ENCODE measurements at regions not wholly inside any gene's neighbourhood (a gene's known extent, or its start where the extent isn't known, plus 50 kb on each side); places are given as distances from the start of the nearest gene placed in this dataset.

DNA sequence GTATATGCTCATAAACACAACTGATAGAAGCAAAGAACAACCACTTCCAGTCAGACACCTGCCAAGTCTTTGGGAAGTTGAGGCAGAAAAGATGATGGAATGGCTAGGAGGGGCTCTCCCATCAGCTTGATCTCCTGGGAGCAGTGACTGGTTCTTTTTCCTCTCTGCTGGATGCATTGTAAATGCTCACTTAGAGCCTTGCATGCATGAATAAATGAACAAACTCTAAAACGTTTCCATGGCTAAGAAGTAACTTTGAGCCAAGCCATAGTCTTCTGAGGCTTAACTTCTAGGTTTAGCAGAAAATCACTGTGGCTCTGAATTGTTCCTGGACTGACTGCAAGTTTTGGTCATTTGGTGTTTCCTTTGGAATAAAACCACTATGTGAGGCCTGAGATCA is 166.4 kb upstream of the CITED2 start:
- TF ChIP-seq POLR2A (IDR thresholded peaks at IDR 0.05; ENCODE audit: extremely low read depth, insufficient read length) (no peak), MAX (IDR thresholded peaks at IDR 0.05; ENCODE audit: low read depth, low read length) (no peak), CTCF (IDR thresholded peaks at IDR 0.05; ENCODE audit: low read depth, low read length) (no peak)
- no peak for DNase-seq (ENCODE audit: low read depth)
- H3K4me3 ChIP-seq (ENCODE audit: low read depth, low read length), result no peak overlapping the region

DNA sequence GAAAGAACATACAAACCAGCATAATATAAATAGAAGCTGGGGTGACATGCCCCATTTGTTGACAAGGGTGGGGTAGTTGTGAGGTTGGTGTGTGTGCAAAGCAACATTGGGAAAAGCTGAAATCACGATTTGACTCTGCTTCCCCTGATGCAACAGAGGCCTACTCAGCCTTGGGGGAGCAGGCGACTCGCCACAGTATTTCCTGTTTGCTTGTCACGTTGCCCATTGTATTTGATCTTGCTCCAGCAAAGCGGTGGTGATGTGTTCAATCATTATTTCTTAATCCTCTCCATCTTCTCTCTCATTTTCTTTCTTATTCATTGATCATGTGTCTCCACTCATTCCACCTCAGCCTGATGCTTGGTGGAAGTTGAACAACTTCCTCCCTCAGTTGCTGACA is 165.8 kb upstream of the CITED2 start:
- no peak overlapping the region for H3K4me3 ChIP-seq (ENCODE audit: low read depth, low read length)
- DNase-seq (ENCODE audit: low read depth), result peak; percentile 73
- TF ChIP-seq MYC (IDR thresholded peaks at IDR 0.05; ENCODE audit: low read depth, low read length) (no peak), CTCF (IDR thresholded peaks at IDR 0.05; ENCODE audit: low read depth, low read length) (no peak), MAX (IDR thresholded peaks at IDR 0.05; ENCODE audit: low read depth, low read length) (peak; percentile 35; the same call in 1 of the 2 replicates)

- DNase-seq (ENCODE audit: low read depth), result no peak
- no peak overlapping the region for H3K4me3 ChIP-seq (ENCODE audit: low read depth, low read length)
- TF ChIP-seq MAX (IDR thresholded peaks at IDR 0.05; ENCODE audit: low read depth, low read length), result no peak
- TF ChIP-seq MYC (IDR thresholded peaks at IDR 0.05; ENCODE audit: low read depth, low read length), result no peak
- TF ChIP-seq CTCF (IDR thresholded peaks at IDR 0.05; ENCODE audit: low read depth, low read length), result no peak
- no peak for TF ChIP-seq POLR2A (IDR thresholded peaks at IDR 0.05; ENCODE audit: extremely low read depth, insufficient read length)
Measured at GRCh38 chr6:139539852-139540251, 165.4 kb upstream of the CITED2 start.

GRCh38 chr6:139538366-139538765 is 163.9 kb upstream of the CITED2 start:
- DNase-seq (ENCODE audit: low read depth), result no peak
- H3K4me3 ChIP-seq (ENCODE audit: low read depth, low read length), result no peak overlapping the region
- no peak for TF ChIP-seq MAX (IDR thresholded peaks at IDR 0.05; ENCODE audit: low read depth, low read length)
- TF ChIP-seq CTCF (IDR thresholded peaks at IDR 0.05; ENCODE audit: low read depth, low read length), result no peak
- no peak for TF ChIP-seq POLR2A (IDR thresholded peaks at IDR 0.05; ENCODE audit: extremely low read depth, insufficient read length)
- TF ChIP-seq MYC (IDR thresholded peaks at IDR 0.05; ENCODE audit: low read depth, low read length), result no peak

DNA sequence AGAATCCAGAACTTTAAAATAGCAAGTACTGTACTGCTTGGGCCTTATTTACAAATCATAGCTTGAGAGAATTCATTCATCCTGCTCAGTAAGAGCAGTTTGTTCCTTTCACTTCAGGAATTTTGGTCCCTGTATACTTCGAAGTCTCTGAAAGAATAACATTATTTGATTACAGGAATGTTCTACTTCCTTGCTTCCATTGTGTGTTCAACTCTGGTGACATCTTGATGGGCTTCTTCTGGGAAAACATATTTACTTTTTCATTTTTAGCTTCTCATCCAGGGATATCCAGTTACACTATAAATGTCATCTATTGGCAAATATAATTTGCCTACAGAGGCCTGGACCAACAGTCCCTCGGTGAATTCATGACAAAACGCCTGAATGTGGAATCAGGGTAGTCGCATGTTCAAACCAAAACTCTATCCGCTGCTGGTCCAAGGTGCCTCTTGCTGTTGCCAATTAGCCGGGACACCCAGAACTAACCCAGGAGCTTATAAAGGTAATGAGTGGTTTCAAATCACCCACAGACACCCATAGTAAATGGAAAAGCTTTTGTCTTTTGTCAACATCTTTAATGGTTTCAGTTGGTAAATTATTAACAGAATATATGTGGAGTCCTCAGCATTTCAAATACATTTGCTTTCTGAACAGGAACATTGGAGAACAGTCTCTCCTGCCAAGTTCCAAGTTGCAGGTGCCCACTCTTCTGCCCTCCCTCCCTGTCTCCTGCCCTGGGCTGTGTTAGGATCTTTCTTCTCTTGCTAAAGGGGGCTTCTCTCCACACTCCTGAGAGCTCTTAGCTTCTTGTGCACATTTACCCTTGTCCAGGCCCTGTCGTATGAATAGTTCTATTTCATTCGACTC is 162.5 kb upstream of the CITED2 start:
- no peak overlapping the region for H3K4me3 ChIP-seq (ENCODE audit: low read depth, low read length)
- no peak for TF ChIP-seq CTCF (IDR thresholded peaks at IDR 0.05; ENCODE audit: low read depth, low read length)
- TF ChIP-seq MYC (IDR thresholded peaks at IDR 0.05; ENCODE audit: low read depth, low read length), result no peak
- TF ChIP-seq POLR2A (IDR thresholded peaks at IDR 0.05; ENCODE audit: extremely low read depth, insufficient read length), result no peak
- no peak for TF ChIP-seq MAX (IDR thresholded peaks at IDR 0.05; ENCODE audit: low read depth, low read length)
- DNase-seq (ENCODE audit: low read depth), result no peak
